C4-2B (cell line): ENCODE measurements at regions not wholly inside any gene's neighbourhood (a gene's known extent, or its start where the extent isn't known, plus 50 kb on each side); places are given as distances from the start of the nearest gene placed in this dataset.

ENCODE experiments used
- ZFX ChIP-seq: fragments of 450-650 bp; IDR thresholded peaks from 2 replicates; pipeline ENCODE4 v1.6.1; 2017
- TF ChIP-seq, protein P1 (sequence below): fragments of 450-650 bp; conservative IDR thresholded peaks from 2 replicates; pipeline ENCODE4 v1.5.1; 2017; ENCODE audit warnings: mild to moderate bottlenecking

DNA sequence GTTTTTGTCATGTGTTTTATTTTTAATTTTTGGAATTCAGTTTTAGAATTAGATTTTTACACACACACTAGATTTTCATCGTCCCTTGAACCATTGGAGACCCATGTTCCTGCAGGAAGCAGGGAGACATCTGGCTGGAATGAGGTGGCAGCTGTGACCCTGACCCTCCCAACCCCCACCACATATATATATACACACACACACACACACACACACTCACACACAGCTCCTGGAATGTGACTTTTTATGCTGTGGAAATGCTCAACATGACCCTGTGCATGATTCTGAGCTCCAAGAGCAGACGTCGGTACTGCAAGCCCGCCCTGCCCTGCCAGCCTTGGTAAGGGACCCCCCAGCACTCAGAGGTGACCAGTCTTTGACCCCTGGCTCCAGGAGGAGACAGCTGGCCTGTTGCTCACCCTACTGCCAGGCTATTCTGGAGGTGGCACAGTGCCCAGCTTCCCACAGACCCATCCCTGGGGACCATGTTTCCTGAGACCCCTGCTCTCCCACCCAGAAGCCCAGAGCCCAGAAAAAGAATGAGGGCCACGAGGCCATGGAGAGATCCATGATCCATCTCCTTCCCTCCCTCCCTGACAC, 103.2 kb upstream of the VSTM2B start:
- TF ChIP-seq, protein P1, sequence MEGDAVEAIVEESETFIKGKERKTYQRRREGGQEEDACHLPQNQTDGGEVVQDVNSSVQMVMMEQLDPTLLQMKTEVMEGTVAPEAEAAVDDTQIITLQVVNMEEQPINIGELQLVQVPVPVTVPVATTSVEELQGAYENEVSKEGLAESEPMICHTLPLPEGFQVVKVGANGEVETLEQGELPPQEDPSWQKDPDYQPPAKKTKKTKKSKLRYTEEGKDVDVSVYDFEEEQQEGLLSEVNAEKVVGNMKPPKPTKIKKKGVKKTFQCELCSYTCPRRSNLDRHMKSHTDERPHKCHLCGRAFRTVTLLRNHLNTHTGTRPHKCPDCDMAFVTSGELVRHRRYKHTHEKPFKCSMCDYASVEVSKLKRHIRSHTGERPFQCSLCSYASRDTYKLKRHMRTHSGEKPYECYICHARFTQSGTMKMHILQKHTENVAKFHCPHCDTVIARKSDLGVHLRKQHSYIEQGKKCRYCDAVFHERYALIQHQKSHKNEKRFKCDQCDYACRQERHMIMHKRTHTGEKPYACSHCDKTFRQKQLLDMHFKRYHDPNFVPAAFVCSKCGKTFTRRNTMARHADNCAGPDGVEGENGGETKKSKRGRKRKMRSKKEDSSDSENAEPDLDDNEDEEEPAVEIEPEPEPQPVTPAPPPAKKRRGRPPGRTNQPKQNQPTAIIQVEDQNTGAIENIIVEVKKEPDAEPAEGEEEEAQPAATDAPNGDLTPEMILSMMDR = no peak
- no peak for TF ChIP-seq ZFX
